HG02798 (cell line): ENCODE measurements at regions not wholly inside any gene's neighbourhood (a gene's known extent, or its start where the extent isn't known, plus 50 kb on each side); places are given as distances from the start of the nearest gene placed in this dataset.
"Not testable (repeated sequence)": the region's sequence is repeated elsewhere in the genome, so short reads cannot be mapped to it uniquely, and the experiment has no call there.

Experiments
- ATAC-seq: cut with Tn5 transposase; IDR thresholded peaks from one replicate; pipeline ENCODE4 v1.9.1; 2021; ENCODE audit warnings: mild to moderate bottlenecking; ENCODE audit not compliant: unreplicated experiment, poor library complexity

- not testable (repeated sequence) for ATAC-seq
These were observed 347.4 kb downstream of the TUSC7 start for GRCh38 chr3:117056946-117057345.

GRCh38 chr3:117059067-117059955 lies 349.7 kb downstream of the TUSC7 start:
- no peak for ATAC-seq

- no peak for ATAC-seq
These were observed 350.3 kb downstream of the TUSC7 start for GRCh38 chr3:117059956-117060270.

- no peak for ATAC-seq
These were observed 354.4 kb downstream of the TUSC7 start for GRCh38 chr3:117063930-117064329.

GRCh38 chr3:117068301-117068700 lies 358.7 kb downstream of the TUSC7 start:
- no peak for ATAC-seq

- no peak for ATAC-seq
These were observed 365.2 kb downstream of the TUSC7 start for GRCh38 chr3:117074826-117075225.

- no peak for ATAC-seq
These were observed 370.4 kb downstream of the TUSC7 start for GRCh38 chr3:117079997-117080396.

- ATAC-seq: no peak
These were observed 371.3 kb downstream of the TUSC7 start for GRCh38 chr3:117080872-117081271.

GRCh38 chr3:117084277-117084676 lies 374.7 kb downstream of the TUSC7 start:
- no peak for ATAC-seq

- ATAC-seq: no peak
These were observed 375.2 kb downstream of the TUSC7 start for GRCh38 chr3:117084739-117085270.

GRCh38 chr3:117091676-117092075 lies 382.1 kb downstream of the TUSC7 start:
- no peak for ATAC-seq

- ATAC-seq: no peak
These were observed 387.0 kb downstream of the TUSC7 start for GRCh38 chr3:117096549-117096948.

- no peak for ATAC-seq
These were observed 387.8 kb downstream of the TUSC7 start for GRCh38 chr3:117097351-117097750.

GRCh38 chr3:117101697-117102096 lies 392.1 kb downstream of the TUSC7 start:
- no peak for ATAC-seq

GRCh38 chr3:117102426-117102825 lies 392.8 kb downstream of the TUSC7 start:
- no peak for ATAC-seq

- no peak for ATAC-seq
These were observed 394.1 kb downstream of the TUSC7 start for GRCh38 chr3:117103675-117104074.

- ATAC-seq: no peak
These were observed 394.8 kb downstream of the TUSC7 start for GRCh38 chr3:117104381-117104780.

- ATAC-seq: no peak
These were observed 395.2 kb downstream of the TUSC7 start for GRCh38 chr3:117104792-117105191.

GRCh38 chr3:117105686-117106085 lies 396.1 kb downstream of the TUSC7 start:
- no peak for ATAC-seq

GRCh38 chr3:117106396-117106795 lies 396.8 kb downstream of the TUSC7 start:
- no peak for ATAC-seq

- no peak for ATAC-seq
These were observed 398.4 kb downstream of the TUSC7 start for GRCh38 chr3:117107946-117108345.

- no peak for ATAC-seq
These were observed 399.6 kb downstream of the TUSC7 start for GRCh38 chr3:117109178-117109577.
